Dermis microvascular lymphatic vessel endothelial cell (primary cell): ENCODE measurements at regions not wholly inside any gene's neighbourhood (a gene's known extent, or its start where the extent isn't known, plus 50 kb on each side); places are given as distances from the start of the nearest gene placed in this dataset.

Experiments used
- DNase-seq, 2 donors: peaks; one replicate each; pipeline versions ENCODE4 v3.0.0 to v3.0.0-alpha.2; 2010; ENCODE audit warnings: low read depth in 2 of 2

DNA sequence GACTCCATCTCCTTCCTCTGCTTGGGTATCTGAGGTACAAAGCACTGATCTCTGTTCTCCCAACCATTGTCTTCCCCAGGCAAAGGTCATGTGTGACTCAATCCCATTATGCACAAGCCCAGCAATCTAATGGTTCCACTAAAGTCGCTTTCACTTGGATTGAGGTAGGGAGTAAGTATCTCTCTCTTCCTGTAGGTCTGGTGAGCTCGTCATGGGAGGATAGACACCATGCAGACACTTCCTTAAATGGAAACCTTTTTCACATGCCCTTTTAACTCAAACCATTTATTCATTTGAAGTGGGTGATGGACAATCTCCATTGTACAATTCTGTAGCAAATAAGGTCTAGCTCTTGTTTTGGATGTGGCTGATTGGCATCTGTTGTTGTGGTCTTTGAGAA lies 245.2 kb upstream of the CLNK start:
- no peak for DNase-seq

DNA sequence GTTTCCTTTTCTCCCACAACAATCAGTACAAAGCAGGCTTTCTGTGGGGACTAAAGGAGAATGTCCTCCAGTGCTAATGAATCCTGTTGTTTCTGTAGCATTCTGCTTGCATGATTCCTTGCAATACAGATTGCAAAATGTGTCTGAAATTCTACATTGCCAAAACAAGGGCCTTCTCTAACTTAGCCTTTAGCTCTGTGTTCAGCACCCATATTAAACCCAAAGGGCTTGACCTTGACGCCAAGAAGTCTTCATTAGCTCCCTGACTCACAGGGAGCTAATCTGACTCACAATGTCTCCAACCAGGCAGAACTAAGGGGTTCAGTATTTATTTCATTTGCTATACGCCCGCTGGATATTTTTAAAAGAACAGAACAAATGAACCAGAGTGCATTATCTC lies 241.4 kb upstream of the CLNK start:
- DNase-seq = no peak

GRCh38 chr4:10924274-10924673 lies 239.7 kb upstream of the CLNK start:
- no peak for DNase-seq

GRCh38 chr4:10917566-10917965 lies 233.0 kb upstream of the CLNK start:
- peak in 1 of 2 donors; percentile 8 for DNase-seq

DNA sequence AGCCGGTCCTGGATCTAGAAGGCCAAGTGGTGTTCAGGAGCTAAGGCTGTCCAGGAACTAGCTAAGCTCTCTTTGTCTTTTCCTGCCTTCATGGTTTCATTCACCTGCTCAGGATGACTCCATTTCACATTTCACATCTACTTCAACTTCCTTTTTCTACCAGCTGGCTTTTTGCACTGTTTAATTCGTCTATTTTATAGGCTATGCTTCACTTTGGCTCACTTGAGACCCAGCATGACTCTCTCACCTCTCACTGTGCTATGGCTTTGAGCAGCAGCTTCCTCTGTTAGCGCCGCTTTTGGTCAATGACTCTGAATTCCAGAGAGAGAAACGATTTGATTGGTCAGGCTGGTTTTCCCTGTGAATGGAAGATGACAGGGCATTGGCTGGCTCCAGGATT lies 213.5 kb upstream of the CLNK start:
- no peak for DNase-seq

- no peak for DNase-seq
These were observed 212.5 kb upstream of the CLNK start for GRCh38 chr4:10897076-10897475.

GRCh38 chr4:10893395-10893794 lies 208.8 kb upstream of the CLNK start:
- no peak for DNase-seq

- peak in 1 of 2 donors; percentile 5 for DNase-seq
These were observed 207.3 kb upstream of the CLNK start for GRCh38 chr4:10891866-10892265.

GRCh38 chr4:10889819-10890218 lies 205.3 kb upstream of the CLNK start:
- DNase-seq = no peak

GRCh38 chr4:10879411-10880110 lies 195.0 kb upstream of the CLNK start:
- DNase-seq = no peak

DNA sequence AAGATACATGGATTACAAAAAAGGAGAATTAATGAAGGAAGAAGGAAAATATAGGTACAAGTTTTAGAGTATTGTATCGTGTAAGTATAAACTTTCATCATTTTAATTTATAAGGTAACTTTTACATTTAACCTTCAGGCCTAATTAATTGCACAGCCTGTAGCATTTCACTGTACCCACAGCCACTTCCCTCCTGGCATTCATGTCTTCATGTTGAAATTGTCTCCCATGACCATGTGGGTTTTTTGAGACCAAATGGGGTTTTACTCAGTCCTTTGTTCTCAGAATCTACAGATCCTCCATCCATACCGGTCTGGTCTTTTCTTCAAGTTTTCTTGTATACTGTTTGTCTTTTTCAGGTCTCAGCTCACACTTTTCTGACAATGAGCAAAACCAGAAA lies 194.3 kb upstream of the CLNK start:
- DNase-seq = no peak

DNA sequence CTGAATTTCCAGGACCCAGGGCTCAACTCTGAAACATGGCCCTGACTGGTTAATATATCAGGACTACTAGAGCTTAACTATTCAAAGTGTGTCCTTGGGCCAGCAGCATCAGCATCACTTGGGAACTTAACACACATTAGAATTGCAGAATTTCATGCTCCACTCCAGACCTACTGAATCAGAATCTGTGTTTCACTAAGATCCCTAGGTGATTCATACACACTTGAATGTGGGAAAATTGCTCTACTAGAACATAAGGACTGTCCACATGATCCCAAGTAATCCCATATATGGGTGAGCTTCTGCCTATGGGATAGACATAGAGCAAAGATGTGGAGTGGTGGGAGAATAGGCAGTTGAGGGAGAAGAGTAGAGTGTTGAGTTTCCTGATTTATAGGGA lies 192.5 kb upstream of the CLNK start:
- no peak for DNase-seq

GRCh38 chr4:10875144-10875799 lies 190.7 kb upstream of the CLNK start:
- DNase-seq = no peak

DNA sequence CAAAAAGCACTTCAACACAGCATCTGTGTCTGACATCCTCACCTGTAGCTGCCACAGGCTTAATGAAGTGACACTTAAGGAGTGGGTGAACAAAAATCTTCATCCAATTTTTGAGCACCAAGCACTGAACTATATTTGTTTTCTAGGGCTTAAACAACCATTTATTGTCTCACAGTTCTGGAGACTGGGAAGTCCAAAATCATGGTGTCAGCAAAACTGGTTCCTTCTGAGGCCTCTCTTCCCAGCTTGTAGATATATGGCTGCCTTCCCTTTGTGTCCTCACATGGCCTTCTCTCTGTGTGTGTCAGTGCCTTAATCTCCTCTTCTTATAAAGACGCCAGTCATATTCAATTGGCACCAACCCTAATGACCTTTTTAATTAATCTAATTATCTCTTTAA lies 189.2 kb upstream of the CLNK start:
- no peak for DNase-seq

GRCh38 chr4:10872833-10873517 lies 188.4 kb upstream of the CLNK start:
- DNase-seq = no peak

DNA sequence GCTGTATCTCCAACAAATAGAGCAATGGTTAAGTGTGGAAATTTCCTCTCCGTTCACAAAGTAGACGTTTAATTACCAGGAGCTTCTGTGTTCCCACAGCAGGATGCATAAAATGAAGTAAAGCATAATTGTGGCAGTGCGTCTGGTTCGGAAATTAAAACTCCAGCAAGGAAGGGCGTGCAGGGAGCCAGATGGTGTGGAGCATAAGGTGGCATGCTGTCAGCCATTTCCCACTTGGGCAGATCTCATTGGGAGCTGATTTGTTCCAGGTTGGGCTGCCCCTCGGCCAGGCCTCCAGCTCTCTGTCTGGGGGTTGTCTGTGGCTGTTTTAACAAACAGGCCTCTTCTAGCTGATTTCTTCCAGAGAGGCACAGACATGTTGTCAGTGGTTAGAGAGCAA lies 182.1 kb upstream of the CLNK start:
- no peak for DNase-seq

DNA sequence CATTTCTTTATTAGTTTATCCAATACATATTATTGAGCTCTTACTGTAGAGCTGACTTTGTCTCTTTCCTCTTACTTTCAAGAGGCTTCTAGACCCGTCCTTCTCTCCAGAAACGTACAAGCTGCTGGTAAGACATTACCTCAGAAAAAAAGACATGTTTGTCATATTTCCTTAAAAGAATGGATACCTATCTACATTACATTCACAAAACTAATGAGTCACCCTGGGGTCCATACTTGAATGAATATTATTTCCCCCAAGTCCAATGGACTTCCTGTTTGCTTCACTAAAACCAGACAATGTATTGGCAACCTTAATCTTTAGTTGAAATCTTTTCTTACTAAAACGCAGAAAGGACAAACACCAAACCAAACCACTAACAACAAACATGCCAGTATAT lies 176.5 kb upstream of the CLNK start:
- DNase-seq = peak in 1 of 2 donors; percentile 15

DNA sequence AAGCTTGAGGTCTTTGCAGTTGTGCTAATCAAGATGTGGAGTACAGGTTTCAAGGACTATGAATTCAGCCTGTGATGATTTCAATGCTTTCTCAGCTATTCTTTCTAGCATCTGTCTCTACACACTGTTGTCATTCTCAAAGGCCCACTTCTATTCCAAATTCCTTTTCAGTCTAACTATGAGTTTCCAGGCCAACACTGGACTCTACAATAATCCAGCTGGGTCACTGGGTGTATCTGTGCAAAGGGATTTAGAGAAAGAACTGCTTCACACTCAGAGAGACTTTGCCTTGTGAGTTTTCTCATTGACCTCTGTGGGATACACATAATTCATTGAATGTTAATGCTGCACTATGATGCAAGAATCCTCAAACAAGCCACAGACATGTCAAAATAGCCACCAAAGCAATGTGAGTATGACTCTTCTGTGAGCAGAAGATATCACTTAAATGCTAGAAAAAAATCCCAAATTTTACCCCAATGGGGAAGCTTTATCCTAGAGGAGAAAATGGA lies 171.8 kb upstream of the CLNK start:
- DNase-seq = no peak

DNA sequence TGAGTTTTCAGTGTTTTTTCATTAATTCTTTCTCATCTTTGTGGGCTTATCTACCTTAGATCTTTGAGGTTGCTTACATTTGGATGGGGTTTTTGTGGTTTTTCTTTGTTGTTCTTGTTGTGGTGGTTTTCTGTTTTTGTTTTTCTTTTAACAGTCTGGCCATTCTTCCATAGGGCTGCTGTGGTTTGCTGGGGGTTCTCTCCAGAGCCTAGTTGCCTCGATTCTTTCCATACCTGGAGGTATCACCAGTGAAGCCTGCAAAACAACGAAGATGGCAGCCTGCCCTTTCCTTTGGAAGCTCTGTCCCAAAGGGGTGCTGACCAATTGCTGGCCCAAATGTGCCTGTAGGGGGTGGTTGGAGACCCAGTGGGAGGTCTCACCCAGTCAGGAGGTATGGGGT lies 168.6 kb upstream of the CLNK start:
- DNase-seq = no peak

DNA sequence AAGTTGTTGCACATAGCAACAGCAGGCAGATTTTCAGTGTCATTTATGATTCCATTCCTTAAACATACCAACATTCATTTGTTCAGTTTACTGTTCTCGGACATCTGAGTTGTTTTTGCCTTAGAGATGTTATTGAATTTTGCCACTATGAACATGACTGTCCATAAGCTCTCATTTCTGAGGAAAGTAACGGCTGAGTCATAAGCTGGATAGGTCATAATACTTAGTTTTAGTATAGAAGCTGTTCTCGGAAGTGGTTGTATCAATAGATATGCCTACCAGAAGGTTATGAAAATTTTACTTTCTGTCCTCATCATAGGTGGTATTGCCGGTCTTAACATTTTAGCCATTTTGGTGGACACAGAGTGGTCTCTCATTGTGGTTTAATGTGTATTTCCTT lies 157.1 kb upstream of the CLNK start:
- no peak for DNase-seq

DNA sequence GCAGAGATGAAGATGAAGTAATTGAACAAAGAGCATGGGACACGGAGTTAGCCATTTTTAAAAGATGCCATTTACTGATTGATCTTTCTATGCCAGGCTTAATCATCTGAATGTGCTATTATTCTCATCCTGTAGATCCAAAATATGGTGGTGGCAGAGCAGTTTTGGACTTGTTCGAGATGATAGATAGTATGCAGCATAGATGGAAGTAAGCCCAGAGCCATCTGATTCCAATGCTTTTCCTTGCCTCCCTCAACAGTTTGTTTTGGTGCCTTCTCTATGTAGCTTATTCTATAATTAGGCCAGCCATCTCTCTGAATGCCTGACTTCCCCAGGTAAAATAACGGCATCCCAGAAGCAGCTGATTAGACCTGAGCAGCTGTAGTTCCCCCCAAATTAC lies 152.6 kb upstream of the CLNK start:
- no peak for DNase-seq

GRCh38 chr4:10832806-10833628 lies 148.4 kb upstream of the CLNK start:
- no peak for DNase-seq
